ENCODE measurements at regions not wholly inside any gene's neighbourhood (a gene's known extent, or its start where the extent isn't known, plus 50 kb on each side); places are given as distances from the start of the nearest gene placed in this dataset.

DNA sequence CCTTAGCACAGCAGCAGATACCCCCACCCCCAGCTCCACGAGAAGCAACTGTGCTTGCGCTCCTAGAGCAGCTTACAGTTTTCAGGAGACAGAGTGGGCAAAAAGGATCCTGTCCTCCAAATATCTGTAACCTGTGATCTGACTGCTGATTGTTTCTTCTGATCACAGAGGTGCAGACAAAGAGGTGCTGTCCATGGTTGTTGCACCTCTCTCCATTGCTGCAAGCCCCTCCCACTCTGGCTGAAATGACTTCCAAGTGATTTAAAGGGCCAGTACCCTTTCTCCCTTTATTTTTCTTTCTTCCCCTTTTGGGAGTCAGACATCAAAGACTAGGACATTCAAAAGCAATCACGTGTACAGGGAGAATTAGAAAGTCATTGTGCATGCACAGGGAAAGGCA, 205.3 kb upstream of the GEMIN8 start:
- in situ Hi-C loops (cut with HindIII; ENCODE audit: low pct_ligation_motif_present, low pct_unique_long_range_greater_than_20kb, low sequenced_read_pairs) = no loop called here
- DNase-seq = no peak

DNA sequence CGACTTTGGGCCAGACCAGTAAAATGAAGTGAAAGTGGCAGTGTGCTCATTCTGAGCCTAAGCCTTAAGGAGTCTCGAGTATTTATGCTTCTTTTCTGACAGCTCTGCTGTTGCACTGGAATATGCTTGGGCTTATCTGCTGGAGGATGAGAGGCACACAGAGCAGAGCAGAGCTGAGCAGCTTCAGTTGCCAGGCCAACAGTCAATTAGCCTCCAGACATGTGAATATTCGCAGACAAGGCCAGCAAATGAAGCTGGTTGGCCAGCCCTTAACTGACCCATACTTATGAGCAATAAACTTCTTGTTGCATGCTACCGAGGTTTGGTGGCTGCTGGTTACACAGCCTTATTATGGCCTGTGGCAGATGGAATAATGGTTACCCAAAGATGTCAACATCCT, 203.0 kb upstream of the GEMIN8 start:
- no peak for DNase-seq
- in situ Hi-C loops (cut with HindIII; ENCODE audit: low pct_ligation_motif_present, low pct_unique_long_range_greater_than_20kb, low sequenced_read_pairs) = no loop called here

DNA sequence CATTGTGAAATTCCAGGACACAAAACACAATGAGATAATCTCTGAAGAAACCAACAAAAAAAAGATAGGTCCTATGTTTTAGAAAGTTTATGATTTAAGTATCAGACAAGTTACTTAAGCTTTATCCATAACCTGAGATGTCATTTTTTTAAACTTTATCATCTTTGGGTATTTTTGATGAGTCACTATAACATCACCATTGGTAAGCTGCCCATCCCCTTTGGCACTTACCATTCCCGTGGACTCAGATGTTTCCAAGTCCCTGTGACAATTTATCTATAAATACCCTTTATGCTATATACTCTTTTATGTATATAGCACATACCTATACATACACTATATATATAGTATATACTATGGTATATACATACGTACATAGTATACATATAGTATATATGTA, 198.9 kb upstream of the GEMIN8 start:
- DNase-seq = no peak
- in situ Hi-C loops (cut with HindIII; ENCODE audit: low pct_ligation_motif_present, low pct_unique_long_range_greater_than_20kb, low sequenced_read_pairs) = no loop called here

DNA sequence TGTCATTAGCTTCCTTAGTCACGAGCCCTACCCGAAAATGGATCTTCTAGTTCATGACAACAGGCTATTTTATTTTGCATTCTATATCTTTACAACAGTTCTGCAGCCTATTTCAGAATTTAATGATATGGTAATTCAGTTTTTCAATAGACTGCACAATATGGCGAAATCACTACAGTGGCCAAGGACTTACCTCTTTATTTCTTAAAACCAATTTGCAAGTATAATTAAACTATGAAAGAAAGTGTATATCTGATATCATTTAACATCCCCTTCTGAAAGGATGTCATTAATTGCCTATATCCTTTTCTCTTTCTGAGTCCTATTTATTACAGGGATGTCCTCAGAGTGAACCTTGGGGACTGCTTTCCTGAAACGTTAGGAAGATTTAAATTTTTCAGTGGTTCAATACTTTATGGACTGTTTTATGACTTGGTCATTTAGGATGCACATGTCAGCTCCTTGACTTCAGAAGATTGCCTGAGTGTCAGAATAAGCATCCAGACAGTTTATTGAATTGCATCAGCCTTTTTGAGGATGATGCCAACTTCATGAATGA, 190.8 kb upstream of the GEMIN8 start:
- in situ Hi-C loops (cut with HindIII; ENCODE audit: low pct_ligation_motif_present, low pct_unique_long_range_greater_than_20kb, low sequenced_read_pairs) = no loop called here
- DNase-seq = no peak

DNA sequence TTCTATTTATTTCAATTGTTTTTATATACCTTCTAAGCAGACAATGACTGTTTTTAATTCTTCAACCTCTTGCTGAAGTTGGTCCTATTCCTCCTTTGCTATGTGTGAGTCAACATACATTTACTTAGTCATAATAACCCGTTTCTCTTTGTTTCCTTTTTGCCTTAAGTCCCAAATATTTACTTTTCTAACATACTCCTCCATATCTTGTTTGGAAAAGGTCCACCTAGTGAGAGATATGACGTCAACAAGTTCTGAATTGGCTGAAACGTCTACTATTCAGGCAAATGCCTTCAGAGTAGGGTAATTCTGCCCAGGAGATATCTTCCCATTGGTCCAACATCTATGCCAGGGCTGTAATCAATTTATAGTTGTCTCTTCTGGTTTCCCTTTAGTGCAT, 179.3 kb upstream of the GEMIN8 start:
- DNase-seq = no peak
- in situ Hi-C loops (cut with HindIII; ENCODE audit: low pct_ligation_motif_present, low pct_unique_long_range_greater_than_20kb, low sequenced_read_pairs) = no loop called here

DNA sequence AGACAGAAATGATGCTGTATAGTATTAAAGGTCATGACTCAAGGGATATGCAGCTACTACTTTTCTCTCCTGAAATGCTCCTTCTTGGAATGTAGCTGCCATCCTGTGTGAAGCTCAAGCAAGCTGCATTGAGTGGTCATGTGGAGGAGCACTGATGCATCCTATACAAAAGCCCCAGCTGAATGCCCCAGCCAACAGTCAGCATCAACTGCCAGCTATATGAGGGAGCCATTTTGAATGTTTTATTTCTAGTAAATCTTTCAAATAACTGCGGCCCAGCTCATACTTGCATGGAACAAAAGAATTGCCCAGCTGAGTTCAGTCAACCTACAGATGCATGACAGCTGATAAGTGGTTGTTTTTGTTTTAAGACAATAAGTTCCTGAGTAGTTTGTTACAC, 165.0 kb upstream of the GEMIN8 start:
- in situ Hi-C loops (cut with HindIII; ENCODE audit: low pct_ligation_motif_present, low pct_unique_long_range_greater_than_20kb, low sequenced_read_pairs) = no loop called here
- no peak for DNase-seq

DNA sequence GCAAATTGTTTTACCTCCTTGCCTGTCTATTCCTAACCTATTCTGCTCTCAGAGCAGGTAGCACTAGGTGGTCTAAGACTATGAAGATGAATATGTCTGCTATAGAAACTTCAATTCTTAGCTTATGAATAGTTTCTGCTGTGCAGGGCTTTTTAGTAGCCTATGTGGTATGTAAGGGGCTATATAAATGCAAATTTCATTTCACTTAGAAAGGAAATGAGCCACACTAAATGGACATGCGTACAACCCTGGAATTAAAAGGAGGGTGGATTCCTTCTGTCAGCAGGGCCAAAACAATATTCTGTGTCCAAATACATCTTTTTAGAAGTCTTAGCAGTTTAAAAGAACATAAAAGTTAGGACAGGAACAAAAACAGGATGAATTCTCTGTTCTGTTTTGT, 163.9 kb upstream of the GEMIN8 start:
- in situ Hi-C loops (cut with HindIII; ENCODE audit: low pct_ligation_motif_present, low pct_unique_long_range_greater_than_20kb, low sequenced_read_pairs) = no loop called here
- no peak for DNase-seq

DNA sequence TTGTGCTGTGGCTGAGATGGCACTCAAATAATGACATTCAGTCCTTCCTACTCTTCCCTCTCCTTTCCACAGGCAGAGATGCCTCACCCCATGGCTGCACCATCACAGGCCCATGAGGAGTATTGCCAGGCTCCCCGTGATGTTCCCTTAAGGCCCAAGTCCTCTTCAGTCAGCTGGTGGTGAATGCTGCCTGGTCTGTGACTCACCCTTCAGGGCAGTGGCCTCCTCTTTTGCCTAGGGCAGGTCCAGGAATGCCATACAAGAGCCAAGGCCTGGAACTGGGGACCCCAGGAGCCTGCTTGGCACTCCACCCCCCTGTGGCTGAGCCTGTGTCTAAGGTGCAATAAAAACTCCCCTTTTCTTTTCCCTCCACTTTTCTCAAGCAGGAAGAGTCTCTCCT, 144.2 kb upstream of the GEMIN8 start:
- DNase-seq = no peak
- in situ Hi-C loops (cut with HindIII; ENCODE audit: low pct_ligation_motif_present, low pct_unique_long_range_greater_than_20kb, low sequenced_read_pairs) = no loop called here

DNA sequence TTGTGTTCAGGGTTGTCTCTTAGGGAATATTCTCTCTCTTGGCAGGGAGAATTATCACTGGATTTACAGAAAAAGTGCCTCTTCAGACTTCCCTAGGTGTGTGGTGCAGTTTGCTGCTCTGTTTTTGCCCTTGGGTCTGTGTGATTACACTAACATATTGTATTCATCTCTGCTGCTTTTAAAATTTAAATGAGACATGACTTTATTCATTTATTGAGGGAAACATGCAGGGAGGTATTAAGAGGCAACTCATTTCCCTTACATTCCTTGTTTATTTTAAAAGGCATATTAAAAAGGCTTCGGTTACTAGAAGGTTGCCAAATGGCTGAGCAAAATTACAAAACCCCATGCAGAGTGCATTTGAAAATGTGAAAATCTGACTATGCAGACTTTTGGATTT, 135.1 kb upstream of the GEMIN8 start:
- in situ Hi-C loops (cut with HindIII; ENCODE audit: low pct_ligation_motif_present, low pct_unique_long_range_greater_than_20kb, low sequenced_read_pairs) = no loop called here
- no peak for DNase-seq

DNA sequence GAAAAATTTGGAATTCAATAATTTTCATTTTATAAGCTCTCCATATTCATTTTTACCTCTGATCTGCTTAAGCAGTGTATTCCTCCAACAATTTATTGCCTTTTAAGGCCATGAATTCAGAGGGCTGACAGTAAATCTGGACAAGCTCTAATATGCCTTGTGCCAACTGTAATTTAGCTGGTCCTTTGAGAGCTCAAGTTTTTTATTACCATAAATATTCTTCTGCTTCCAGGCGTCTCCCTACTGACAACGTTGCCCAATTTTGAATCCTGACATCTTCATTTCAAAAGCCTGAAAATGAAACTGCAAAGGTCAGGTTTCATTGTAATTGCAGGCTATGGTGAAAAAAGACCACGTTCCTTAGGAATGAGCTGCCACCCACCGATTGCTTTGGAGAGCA, 95.8 kb upstream of the GEMIN8 start:
- DNase-seq = no peak
- in situ Hi-C loops (cut with HindIII; ENCODE audit: low pct_ligation_motif_present, low pct_unique_long_range_greater_than_20kb, low sequenced_read_pairs) = no loop called here

DNA sequence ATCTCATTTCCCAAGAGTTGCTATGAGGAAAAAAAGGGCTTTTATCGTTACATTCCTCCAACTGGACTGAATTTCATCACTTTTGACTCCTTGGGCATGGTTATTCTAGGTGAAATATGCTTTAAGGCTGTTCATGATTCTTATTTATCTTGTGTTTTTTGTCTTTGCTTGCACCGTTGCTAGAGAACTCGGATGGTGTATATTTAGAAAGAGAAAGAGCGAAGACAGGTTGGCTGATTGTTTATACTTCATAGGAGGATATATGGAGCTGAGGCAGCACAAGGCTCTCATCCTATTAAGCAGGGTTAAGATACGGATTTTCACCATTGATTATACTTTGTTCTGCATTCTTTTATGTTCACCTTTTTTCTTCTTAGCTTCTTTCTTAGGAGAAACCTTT, 94.9 kb upstream of the GEMIN8 start:
- no peak for DNase-seq
- in situ Hi-C loops (cut with HindIII; ENCODE audit: low pct_ligation_motif_present, low pct_unique_long_range_greater_than_20kb, low sequenced_read_pairs) = no loop called here

DNA sequence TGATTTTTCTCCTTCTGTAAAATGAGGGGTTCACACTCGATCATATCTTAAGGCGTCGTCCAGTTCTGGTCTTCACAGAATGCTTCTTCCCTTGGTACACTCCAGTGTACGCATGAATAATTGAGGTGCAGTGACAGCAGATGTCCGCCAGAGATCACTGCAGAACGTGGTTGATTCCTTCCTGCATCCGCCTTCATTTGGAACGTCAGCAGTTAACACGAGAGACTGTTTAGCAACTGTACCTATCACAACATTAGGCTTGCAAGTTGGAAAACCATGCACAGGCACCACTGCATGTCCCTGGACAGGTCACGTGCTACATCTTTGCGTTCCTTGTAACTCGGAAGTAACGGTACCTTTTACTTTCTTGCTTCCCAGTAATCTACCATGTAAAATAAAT, 66.0 kb upstream of the GEMIN8 start:
- peak; percentile 7 for DNase-seq
- in situ Hi-C loops (cut with HindIII; ENCODE audit: low pct_ligation_motif_present, low pct_unique_long_range_greater_than_20kb, low sequenced_read_pairs) = no loop called here

DNA sequence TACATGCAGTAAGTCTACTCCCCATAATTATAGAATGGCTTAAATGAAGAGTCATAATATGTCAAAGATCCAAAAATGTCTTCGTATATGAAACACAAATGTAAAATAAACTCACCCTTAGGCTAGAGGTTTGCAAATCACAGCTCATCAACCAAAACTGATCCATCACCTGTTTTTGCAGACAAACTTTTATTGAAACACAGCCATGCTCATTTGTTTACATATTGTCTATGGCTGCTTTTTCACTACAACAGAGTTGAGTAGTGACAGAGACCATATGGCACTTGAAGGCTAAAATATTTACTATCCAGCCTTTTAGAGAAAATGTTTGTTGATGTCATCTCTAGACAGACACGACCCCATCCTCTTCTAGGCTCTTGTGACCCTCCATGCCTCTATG, 64.5 kb upstream of the GEMIN8 start:
- in situ Hi-C loops (cut with HindIII; ENCODE audit: low pct_ligation_motif_present, low pct_unique_long_range_greater_than_20kb, low sequenced_read_pairs) = no loop called here

DNA sequence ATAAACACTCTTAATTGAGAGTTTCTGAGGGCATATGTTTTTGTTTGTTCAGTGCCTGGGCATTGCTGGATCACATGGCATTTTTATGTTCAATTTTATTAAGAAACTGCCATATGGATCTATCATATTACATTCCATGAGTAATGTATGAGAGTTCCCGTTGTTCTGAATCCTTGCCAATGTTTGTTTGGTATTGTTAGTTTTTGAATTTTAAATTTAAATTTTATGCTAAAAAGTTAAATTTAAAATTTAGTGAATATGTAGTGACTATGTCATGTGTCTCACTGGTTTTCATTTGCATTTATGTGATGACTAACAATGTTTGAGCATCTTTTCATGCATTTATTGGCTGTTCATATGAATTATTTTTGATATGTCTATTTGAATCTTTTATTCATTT, 54.8 kb upstream of the GEMIN8 start:
- in situ Hi-C loops (cut with HindIII; ENCODE audit: low pct_ligation_motif_present, low pct_unique_long_range_greater_than_20kb, low sequenced_read_pairs) = no loop called here
- DNase-seq = no peak

More for the DNA sequence above, 64.5 kb upstream of the GEMIN8 start:
- no peak for DNase-seq

DNA sequence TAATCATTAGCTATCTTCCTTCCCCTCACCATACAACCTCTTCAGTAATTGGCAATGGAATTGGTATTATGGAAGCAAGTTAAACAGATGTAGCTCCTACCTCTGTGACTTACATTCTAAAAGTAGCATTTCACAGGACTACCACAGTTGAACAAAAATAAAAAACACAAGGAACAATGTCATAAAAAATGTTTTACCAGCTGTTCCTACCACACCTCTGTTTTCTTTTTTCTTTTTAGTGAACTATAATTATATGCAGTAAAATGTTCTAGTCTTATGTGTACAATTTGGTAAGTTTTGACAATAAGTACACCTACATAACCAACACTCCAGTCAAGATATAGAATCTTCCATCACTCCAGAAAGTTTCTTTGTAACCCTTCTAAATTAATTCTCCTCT, 54.1 kb upstream of the GEMIN8 start:
- in situ Hi-C loops (cut with HindIII; ENCODE audit: low pct_ligation_motif_present, low pct_unique_long_range_greater_than_20kb, low sequenced_read_pairs) = no loop called here
- no peak for DNase-seq

DNA sequence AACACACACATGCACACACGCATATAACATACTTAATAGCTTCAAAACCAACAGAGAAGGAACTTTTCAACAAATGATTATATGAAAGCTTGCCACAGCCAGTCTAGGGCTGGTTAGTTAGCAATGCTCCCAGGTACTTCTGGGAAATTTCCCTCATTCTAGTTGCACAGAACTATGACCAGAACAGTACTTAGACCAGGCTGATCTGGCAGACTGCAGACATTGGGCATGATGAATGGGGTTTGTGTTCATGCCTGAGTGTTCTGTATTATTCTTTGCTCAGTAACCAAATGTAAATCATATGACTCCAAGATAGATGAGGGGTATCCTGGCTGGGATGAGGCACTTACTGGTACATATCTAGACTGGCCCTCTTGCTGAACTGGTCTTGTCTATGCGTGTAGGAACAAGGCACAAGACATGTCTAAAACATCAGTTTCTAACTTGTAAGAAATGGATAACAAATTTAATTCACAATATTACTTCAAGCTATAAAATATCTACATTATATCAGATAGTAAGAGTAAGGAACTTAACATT, 50.3 kb upstream of the GEMIN8 start:
- no peak for DNase-seq
- in situ Hi-C loops (cut with HindIII; ENCODE audit: low pct_ligation_motif_present, low pct_unique_long_range_greater_than_20kb, low sequenced_read_pairs) = no loop called here
